K562 (cell line): ENCODE measurements at regions not wholly inside any gene's neighbourhood (a gene's known extent, or its start where the extent isn't known, plus 50 kb on each side); places are given as distances from the start of the nearest gene placed in this dataset.

ENCODE experiments used
- ATAC-seq: fragments of 200-7000 bp; cut with Tn5 transposase; 3 replicates; pipeline ENCODE4 v1.9.1; 2020; ENCODE audit warnings: moderate library complexity
- BruUV-seq: library from RNA; stranded (reverse); fragments of 400-500 nt; replicated peaks from 2 replicates; lab custom pipeline; 2021; lab: Mats Ljungman, UMichigan
- CTCF ChIA-PET: fragments of 300-600 bp; formaldehyde crosslinking; extraction: SDS; loops from one replicate; lab custom pipeline; 2021; ENCODE audit warnings: low intra/inter-chr PET ratio; lab: Yijun Ruan, JAX
- POLR2A ChIA-PET: fragments of 300-600, 350-650 bp; sonication (Branson Sonifier 250); formaldehyde crosslinking; extraction: SDS; loops from one replicate; lab custom pipeline; 2021; ENCODE audit warnings: antibody characterized with exemption, inconsistent platforms; lab: Yijun Ruan, JAX
- DNase-seq, 4 experiments: peaks; one replicate each; pipeline versions ENCODE4 v3.0.0 to v3.0.0-alpha.2; 2011 to 2018; ENCODE audit warnings: low spot score in 3 of 4, mixed read lengths in 3 of 4; ENCODE audit errors: extremely low read depth in 1 of 4
- FAIRE-seq: peaks from 2 replicates; lab custom pipeline; 2011; peaks lifted over from hg19 to GRCh38; lab: Jason Lieb, UNC
- H2AFZ ChIP-seq: 2 replicates; pipeline ENCODE4 v1.6.0; 2011; ENCODE audit warnings: low read depth, low read length, control low read depth, inconsistent platforms
- H3K27ac ChIP-seq: fragments of 200-600 bp; 3 replicates; pipeline ENCODE4 v1.8.0; 2011; ENCODE audit warnings: low read depth, mild to moderate bottlenecking, control low read depth, inconsistent platforms, low read length, moderate library complexity, mixed read lengths; ENCODE audit errors: extremely low read depth
- H3K27me3 ChIP-seq, 2 experiments: fragments of 300-600 bp in 1 of 2; 2 replicates in 1 of 2; 3 replicates in 1 of 2; pipeline versions ENCODE4 v1.6.0 to v1.8.0; 2011; ENCODE audit warnings: inconsistent platforms in 2 of 2, low read length in 2 of 2, mild to moderate bottlenecking in 1 of 2, mixed read lengths in 1 of 2, moderate library complexity in 1 of 2; ENCODE audit not compliant: control insufficient read depth in 2 of 2, insufficient read depth in 2 of 2
- H3K36me3 ChIP-seq: fragments of 300-600 bp; 3 replicates; pipeline ENCODE4 v1.8.0; 2011; ENCODE audit warnings: mild to moderate bottlenecking, low read length, inconsistent platforms; ENCODE audit not compliant: control insufficient read depth, insufficient read depth
- H3K4me1 ChIP-seq, 2 experiments: fragments of 200-600 bp in 1 of 2; replicated peaks in 1 of 2; 2 replicates in 1 of 2; 3 replicates in 1 of 2; pipeline versions ENCODE4 v1.5.1 to v1.8.0; 2011; ENCODE audit warnings: inconsistent platforms in 2 of 2, low read length in 2 of 2, mild to moderate bottlenecking in 1 of 2, mixed read lengths in 1 of 2, moderate library complexity in 1 of 2; ENCODE audit not compliant: control insufficient read depth in 2 of 2, insufficient read depth in 2 of 2
- H3K4me2 ChIP-seq: 2 replicates; pipeline ENCODE4 v1.6.1; 2011; ENCODE audit warnings: low read length, control low read depth, inconsistent platforms, mixed read lengths; ENCODE audit not compliant: insufficient read depth
- H3K4me3 ChIP-seq: fragments of 200-600 bp; sonication (generic), shearing (Covaris generic); 2 replicates; pipeline ENCODE4 v1.5.1; 2016; ENCODE audit warnings: control low read depth, inconsistent platforms
- H3K79me2 ChIP-seq: fragments of 200-600 bp; 3 replicates; pipeline ENCODE4 v1.8.0; 2011; ENCODE audit warnings: low read length, inconsistent platforms; ENCODE audit not compliant: control insufficient read depth, insufficient read depth
- H3K9ac ChIP-seq, 2 experiments: 2 replicates each; pipeline versions ENCODE4 v1.6.0 to v1.6.1; 2011; ENCODE audit warnings: low read depth in 2 of 2, low read length in 2 of 2, control low read depth in 1 of 2, inconsistent platforms in 1 of 2, mild to moderate bottlenecking in 1 of 2, mixed read lengths in 1 of 2; ENCODE audit not compliant: insufficient read depth in 1 of 2
- H3K9me1 ChIP-seq: one replicate; pipeline ENCODE4 v1.6.0; 2011; ENCODE audit warnings: inconsistent platforms, mild to moderate bottlenecking, low read length, moderate library complexity; ENCODE audit not compliant: control insufficient read depth, insufficient read depth
- H3K9me3 ChIP-seq: replicated peaks from 2 replicates; pipeline ENCODE4 v1.5.1; 2011; ENCODE audit warnings: low read depth, low read length, inconsistent platforms; ENCODE audit not compliant: control insufficient read depth, insufficient read depth
- H4K20me1 ChIP-seq: replicated peaks from 2 replicates; pipeline ENCODE4 v1.6.1; 2011; ENCODE audit warnings: low read length, inconsistent platforms, mixed read lengths; ENCODE audit not compliant: control insufficient read depth, insufficient read depth
- CCAR2 ChIP-seq: fragments of 200-400 bp; formaldehyde crosslinking; IDR thresholded peaks from 2 replicates; pipeline ENCODE4 v1.6.1; 2017; ENCODE audit warnings: mild to moderate bottlenecking, low read depth, low read length
- ETS2 ChIP-seq: IDR thresholded peaks from 2 replicates; pipeline ENCODE4 v1.6.1; 2016; ENCODE audit warnings: borderline replicate concordance, missing genetic modification characterization, mild to moderate bottlenecking, moderate library complexity, missing compliant biosample characterization; ENCODE audit not compliant: poor library complexity, severe bottlenecking
- FOXJ2 ChIP-seq: fragments of 200-800 bp; sonication (Bioruptor generic); IDR thresholded peaks from 2 replicates; pipeline ENCODE4 v1.6.1; 2016; ENCODE audit warnings: missing genetic modification characterization, missing compliant biosample characterization
- L3MBTL2 ChIP-seq: fragments of 450-650 bp; IDR thresholded peaks from 2 replicates; pipeline ENCODE4 v1.6.1; 2016; ENCODE audit warnings: mild to moderate bottlenecking, moderate library complexity
- NCOR1 ChIP-seq: fragments of 450-650 bp; IDR thresholded peaks from 2 replicates; pipeline ENCODE4 v1.6.1; 2016; ENCODE audit warnings: mild to moderate bottlenecking, moderate library complexity
- ZFP30 ChIP-seq: fragments of 250-450 bp; sonication (Bioruptor Pico); IDR thresholded peaks from 2 replicates; pipeline ENCODE4 v1.8.0; 2022; ENCODE audit warnings: moderate library complexity, mild to moderate bottlenecking, inconsistent platforms, borderline replicate concordance
- WGBS: fragments of 100-300 bp; shearing (Covaris generic); methylation state at CpG from one replicate; pipeline ENCODE4 v1.1.6; 2016; ENCODE audit warnings: low coverage, mixed read lengths; ENCODE audit not compliant: insufficient coverage; ENCODE audit errors: missing lambda C conversion rate; 5-methylcytosine and 5-hydroxymethylcytosine counted together
- in situ Hi-C: fragments of 300-500 bp; cut with MboI; formaldehyde crosslinking; loops from 4 replicates; pipeline ENCODE4 v1.15.0; 2018; ENCODE audit warnings: inconsistent platforms, mixed read lengths
- intact Hi-C: fragments of 100-400 bp; cut with micrococcal nuclease; formaldehyde crosslinking; loops from 2 replicates; pipeline ENCODE4 v1.14.2; 2022
- TF ChIP-seq, protein P1 (sequence below): fragments of 250-450 bp; sonication (Bioruptor Pico); IDR thresholded peaks from 2 replicates; pipeline ENCODE4 v1.5.0; 2021
- TF ChIP-seq, protein P2 (sequence below): fragments of 250-450 bp; sonication (Bioruptor Pico); IDR thresholded peaks from 2 replicates; pipeline ENCODE4 v1.4.0; 2020
- TF ChIP-seq, protein P3 (sequence below): fragments of 450-650 bp; formaldehyde crosslinking; IDR thresholded peaks from 2 replicates; pipeline ENCODE4 v1.4.0; 2020; ENCODE audit warnings: mild to moderate bottlenecking
- TF ChIP-seq, protein P4 (sequence below): fragments of 450-650 bp; IDR thresholded peaks from 2 replicates; pipeline ENCODE4 v1.6.1; 2016; ENCODE audit warnings: antibody characterized with exemption

DNA sequence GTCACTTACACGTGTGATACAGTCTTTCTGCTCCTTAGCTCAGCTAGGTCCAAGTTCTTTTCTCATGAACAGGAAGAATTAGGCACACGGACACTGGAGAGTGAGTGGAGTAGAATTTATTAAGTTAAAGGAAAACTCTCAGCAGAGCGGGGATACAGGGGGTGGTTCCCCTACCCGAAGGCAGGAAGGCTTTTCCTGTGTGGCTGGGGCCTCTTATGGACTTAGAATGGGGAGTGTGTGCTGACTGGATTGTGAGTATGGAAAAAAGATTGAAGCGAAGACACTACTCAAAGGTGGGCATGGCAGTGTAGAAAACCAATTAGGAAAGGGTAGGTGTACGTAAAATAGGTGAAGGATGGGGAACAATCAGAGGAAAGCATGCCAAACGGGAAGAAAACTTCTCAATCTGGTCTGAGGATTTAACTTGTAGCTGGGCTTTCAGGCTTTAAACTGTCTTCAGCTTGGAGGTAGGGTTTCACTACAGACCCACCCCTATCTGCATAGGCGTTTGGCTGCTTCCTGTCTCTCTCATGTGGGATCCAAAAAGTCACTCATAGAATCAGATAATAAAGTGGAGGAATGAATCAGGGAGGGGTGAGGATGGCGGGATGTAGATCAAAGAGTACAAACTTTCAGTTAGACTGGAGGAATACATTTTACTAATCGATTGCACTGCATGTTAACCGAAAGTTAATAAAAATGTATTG is 104.2 kb downstream of the ANKRD7 start:
- Histone ChIP-seq H3K4me2 (no peak overlapping the region), H4K20me1 (no peaks in the 10 kb centered on the region), H3K27me3 (no peaks in the 10 kb centered on the region), H3K36me3 (no peaks in the 10 kb centered on the region), H3K27ac (no peak overlapping the region), H2AFZ (no peak overlapping the region), H3K9me1 (no peaks in the 10 kb centered on the region), H3K9me3 (no peaks in the 10 kb centered on the region)
- in situ Hi-C loops = no loop called here
- POLR2A ChIA-PET = no interaction called here
- TF ChIP-seq, protein P1, sequence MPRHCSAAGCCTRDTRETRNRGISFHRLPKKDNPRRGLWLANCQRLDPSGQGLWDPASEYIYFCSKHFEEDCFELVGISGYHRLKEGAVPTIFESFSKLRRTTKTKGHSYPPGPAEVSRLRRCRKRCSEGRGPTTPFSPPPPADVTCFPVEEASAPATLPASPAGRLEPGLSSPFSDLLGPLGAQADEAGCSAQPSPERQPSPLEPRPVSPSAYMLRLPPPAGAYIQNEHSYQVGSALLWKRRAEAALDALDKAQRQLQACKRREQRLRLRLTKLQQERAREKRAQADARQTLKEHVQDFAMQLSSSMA (CRISPR knock-in tag) = no peak
- TF ChIP-seq, all 486 proteins: peak for 0
- DNase-seq = no peak
- Histone ChIP-seq H3K79me2 (no peaks in the 10 kb centered on the region), H3K4me1 (no peaks in the 10 kb centered on the region), H3K9ac (no peak overlapping the region), H3K4me3 (no peak overlapping the region)
- WGBS = under 1% methylated on average over 11 of the region's 11 CpGs
- BruUV-seq = no TSS peak
- no peak for ATAC-seq
- intact Hi-C loops = no loop called here
- CTCF ChIA-PET = no interaction called here
- FAIRE-seq = no peak

DNA sequence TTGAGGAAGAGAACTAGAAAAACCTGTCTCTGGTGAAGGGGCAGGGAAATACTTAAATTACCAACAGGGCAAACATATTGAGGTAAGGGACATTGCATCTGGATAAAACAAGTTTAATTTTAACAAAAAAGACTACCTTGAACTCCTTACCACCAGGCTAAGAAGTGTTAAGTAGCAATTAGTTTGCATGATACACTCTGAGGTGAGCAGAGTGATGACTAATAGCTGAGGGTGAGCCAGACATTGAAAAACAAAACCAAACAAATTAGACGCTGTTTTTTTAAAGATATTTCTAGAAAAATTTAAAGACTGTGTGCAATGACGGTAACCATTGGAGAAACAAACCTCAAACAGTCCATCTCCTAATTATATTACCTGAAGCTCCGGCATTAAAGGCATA is 105.9 kb downstream of the ANKRD7 start:
- intact Hi-C loops = no loop called here
- in situ Hi-C loops = no loop called here
- FAIRE-seq (no peak), ATAC-seq (no peak), DNase-seq (no peak)
- H3K27me3 ChIP-seq = no peaks in the 10 kb centered on the region
- POLR2A ChIA-PET = no interaction called here
- CTCF ChIA-PET = no interaction called here
- no TSS peak for BruUV-seq
- H3K4me2 ChIP-seq = no peak overlapping the region
- H3K4me1 ChIP-seq = no peaks in the 10 kb centered on the region
- H4K20me1 ChIP-seq = no peaks in the 10 kb centered on the region
- 0% methylated on average over 3 of the region's 3 CpGs for WGBS
- H3K79me2 ChIP-seq = no peaks in the 10 kb centered on the region
- H3K4me3 ChIP-seq = no peak overlapping the region
- no peaks in the 10 kb centered on the region for H3K9me3 ChIP-seq
- H2AFZ ChIP-seq = no peak overlapping the region
- no peak overlapping the region for H3K27ac ChIP-seq
- H3K36me3 ChIP-seq = no peaks in the 10 kb centered on the region
- H3K9ac ChIP-seq = no peak overlapping the region
- no peaks in the 10 kb centered on the region for H3K9me1 ChIP-seq
- TF ChIP-seq FOXJ2 (tag) (no peak), NCOR1 (no peak), ETS2 (tag) (no peak), ZFP30 (no peak), L3MBTL2 (no peak), CCAR2 (no peak)
- TF ChIP-seq, protein P2, sequence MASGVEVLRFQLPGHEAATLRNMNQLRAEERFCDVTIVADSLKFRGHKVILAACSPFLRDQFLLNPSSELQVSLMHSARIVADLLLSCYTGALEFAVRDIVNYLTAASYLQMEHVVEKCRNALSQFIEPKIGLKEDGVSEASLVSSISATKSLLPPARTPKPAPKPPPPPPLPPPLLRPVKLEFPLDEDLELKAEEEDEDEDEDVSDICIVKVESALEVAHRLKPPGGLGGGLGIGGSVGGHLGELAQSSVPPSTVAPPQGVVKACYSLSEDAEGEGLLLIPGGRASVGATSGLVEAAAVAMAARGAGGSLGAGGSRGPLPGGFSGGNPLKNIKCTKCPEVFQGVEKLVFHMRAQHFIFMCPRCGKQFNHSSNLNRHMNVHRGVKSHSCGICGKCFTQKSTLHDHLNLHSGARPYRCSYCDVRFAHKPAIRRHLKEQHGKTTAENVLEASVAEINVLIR = no peak
- TF ChIP-seq, protein P3, sequence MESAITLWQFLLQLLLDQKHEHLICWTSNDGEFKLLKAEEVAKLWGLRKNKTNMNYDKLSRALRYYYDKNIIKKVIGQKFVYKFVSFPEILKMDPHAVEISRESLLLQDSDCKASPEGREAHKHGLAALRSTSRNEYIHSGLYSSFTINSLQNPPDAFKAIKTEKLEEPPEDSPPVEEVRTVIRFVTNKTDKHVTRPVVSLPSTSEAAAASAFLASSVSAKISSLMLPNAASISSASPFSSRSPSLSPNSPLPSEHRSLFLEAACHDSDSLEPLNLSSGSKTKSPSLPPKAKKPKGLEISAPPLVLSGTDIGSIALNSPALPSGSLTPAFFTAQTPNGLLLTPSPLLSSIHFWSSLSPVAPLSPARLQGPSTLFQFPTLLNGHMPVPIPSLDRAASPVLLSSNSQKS (CRISPR knock-in tag) = no peak
- TF ChIP-seq, protein P4, sequence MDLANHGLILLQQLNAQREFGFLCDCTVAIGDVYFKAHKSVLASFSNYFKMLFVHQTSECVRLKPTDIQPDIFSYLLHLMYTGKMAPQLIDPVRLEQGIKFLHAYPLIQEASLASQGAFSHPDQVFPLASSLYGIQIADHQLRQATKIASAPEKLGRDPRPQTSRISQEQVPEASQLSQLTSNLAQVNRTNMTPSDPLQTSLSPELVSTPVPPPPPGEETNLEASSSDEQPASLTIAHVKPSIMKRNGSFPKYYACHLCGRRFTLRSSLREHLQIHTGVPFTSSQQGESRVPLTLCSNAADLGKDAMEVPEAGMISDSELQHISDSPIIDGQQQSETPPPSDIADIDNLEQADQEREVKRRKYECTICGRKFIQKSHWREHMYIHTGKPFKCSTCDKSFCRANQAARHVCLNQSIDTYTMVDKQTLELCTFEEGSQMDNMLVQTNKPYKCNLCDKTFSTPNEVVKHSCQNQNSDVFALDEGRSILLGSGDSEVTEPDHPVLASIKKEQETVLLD = no peak
